ENCODE measurements at regions not wholly inside any gene's neighbourhood (a gene's known extent, or its start where the extent isn't known, plus 50 kb on each side); places are given as distances from the start of the nearest gene placed in this dataset.

DNA sequence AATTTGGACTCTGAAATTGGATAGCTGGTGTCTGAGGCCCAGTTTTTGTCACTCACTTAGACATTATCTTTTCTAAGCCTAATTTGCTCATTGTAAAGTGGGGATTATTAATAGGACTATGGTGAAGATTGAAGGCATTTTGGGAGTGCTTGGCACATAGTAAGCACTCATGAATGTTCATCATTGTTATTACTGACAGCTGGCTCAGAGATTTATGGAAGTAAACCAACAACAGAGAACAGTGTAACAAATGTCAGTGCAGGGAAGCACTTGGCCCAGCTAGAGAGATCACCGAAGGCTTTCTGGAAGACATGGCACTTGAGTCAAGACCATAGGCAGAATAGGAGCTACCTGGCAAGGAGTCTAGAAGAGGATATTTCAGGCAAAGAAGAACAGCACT, 92.3 kb downstream of the RFC3 start:
- Histone ChIP-seq H3K9me3 (ENCODE audit: control insufficient read depth, insufficient read depth, low read depth, low read length) (no peaks in the 10 kb centered on the region), H3K27ac (ENCODE audit: extremely low read depth, low read depth, low read length) (no peak overlapping the region), H3K36me3 (ENCODE audit: control insufficient read depth in 2 of 2, insufficient read depth in 1 of 2, low read length in 2 of 2) (no peaks in the 10 kb centered on the region), H3K4me3 (ENCODE audit: low read depth, low read length) (no peak overlapping the region), H3K4me1 (ENCODE audit: control insufficient read depth, insufficient read depth, low read length) (no peaks in the 10 kb centered on the region)
- TF ChIP-seq ZNF169 (tag by site-specific recombination; IDR thresholded peaks at IDR 0.05) (no peak), ZNF792 (tag by site-specific recombination; IDR thresholded peaks at IDR 0.05) (no peak), ZNF549 (tag by site-specific recombination; IDR thresholded peaks at IDR 0.05) (no peak), ZNF670 (tag by site-specific recombination; IDR thresholded peaks at IDR 0.05; ENCODE audit: low read depth) (no peak), ZNF600 (tag by site-specific recombination; IDR thresholded peaks at IDR 0.05) (no peak), ZNF223 (tag by site-specific recombination; IDR thresholded peaks at IDR 0.05) (no peak), ZNF658 (tag by site-specific recombination; IDR thresholded peaks at IDR 0.05) (no peak), ZNF146 (tag by site-specific recombination; IDR thresholded peaks at IDR 0.05) (no peak), ZNF394 (tag by site-specific recombination; IDR thresholded peaks at IDR 0.05; ENCODE audit: borderline replicate concordance) (no peak)
- TF ChIP-seq, protein P1, sequence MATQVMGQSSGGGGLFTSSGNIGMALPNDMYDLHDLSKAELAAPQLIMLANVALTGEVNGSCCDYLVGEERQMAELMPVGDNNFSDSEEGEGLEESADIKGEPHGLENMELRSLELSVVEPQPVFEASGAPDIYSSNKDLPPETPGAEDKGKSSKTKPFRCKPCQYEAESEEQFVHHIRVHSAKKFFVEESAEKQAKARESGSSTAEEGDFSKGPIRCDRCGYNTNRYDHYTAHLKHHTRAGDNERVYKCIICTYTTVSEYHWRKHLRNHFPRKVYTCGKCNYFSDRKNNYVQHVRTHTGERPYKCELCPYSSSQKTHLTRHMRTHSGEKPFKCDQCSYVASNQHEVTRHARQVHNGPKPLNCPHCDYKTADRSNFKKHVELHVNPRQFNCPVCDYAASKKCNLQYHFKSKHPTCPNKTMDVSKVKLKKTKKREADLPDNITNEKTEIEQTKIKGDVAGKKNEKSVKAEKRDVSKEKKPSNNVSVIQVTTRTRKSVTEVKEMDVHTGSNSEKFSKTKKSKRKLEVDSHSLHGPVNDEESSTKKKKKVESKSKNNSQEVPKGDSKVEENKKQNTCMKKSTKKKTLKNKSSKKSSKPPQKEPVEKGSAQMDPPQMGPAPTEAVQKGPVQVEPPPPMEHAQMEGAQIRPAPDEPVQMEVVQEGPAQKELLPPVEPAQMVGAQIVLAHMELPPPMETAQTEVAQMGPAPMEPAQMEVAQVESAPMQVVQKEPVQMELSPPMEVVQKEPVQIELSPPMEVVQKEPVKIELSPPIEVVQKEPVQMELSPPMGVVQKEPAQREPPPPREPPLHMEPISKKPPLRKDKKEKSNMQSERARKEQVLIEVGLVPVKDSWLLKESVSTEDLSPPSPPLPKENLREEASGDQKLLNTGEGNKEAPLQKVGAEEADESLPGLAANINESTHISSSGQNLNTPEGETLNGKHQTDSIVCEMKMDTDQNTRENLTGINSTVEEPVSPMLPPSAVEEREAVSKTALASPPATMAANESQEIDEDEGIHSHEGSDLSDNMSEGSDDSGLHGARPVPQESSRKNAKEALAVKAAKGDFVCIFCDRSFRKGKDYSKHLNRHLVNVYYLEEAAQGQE (tag by site-specific recombination; IDR thresholded peaks at IDR 0.05), result no peak
- TF ChIP-seq, protein P2, sequence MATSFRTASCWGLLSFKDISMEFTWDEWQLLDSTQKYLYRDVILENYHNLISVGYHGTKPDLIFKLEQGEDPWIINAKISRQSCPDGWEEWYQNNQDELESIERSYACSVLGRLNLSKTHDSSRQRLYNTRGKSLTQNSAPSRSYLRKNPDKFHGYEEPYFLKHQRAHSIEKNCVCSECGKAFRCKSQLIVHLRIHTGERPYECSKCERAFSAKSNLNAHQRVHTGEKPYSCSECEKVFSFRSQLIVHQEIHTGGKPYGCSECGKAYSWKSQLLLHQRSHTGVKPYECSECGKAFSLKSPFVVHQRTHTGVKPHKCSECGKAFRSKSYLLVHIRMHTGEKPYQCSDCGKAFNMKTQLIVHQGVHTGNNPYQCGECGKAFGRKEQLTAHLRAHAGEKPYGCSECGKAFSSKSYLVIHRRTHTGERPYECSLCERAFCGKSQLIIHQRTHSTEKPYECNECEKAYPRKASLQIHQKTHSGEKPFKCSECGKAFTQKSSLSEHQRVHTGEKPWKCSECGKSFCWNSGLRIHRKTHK (tag by site-specific recombination; IDR thresholded peaks at IDR 0.05), result no peak
- POLR2A ChIA-PET, result no interaction called here
- CTCF ChIA-PET, result interaction anchor here (0.6 to 1.2 kb wide), 2 partner anchors 9 to 866 kb away, joined by 3 read pairs; no protein-coding TSS in a partner anchor

DNA sequence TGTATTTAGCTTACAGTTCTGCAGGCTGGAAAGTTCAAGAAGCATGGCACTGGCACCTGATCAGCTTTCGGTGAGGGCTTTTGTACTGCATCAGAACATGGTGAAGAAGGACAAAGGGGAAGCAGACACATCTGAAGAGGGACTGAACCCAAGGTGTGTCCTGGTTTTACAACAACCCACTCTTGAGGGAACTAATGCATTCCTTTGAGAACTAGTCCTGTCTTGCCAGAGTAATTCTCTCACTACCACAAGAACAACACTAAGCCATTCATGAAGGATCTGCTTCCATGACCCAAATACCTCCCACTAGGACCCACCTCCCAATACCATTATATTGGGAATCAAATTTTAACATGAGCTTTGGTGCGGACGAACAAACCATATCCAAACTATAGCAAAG, 93.6 kb downstream of the RFC3 start:
- no peak overlapping the region for H3K27ac ChIP-seq (ENCODE audit: extremely low read depth, low read depth, low read length)
- H3K4me3 ChIP-seq (ENCODE audit: low read depth, low read length), result no peak overlapping the region
- H3K9me3 ChIP-seq (ENCODE audit: control insufficient read depth, insufficient read depth, low read depth, low read length), result no peaks in the 10 kb centered on the region
- H3K36me3 ChIP-seq (ENCODE audit: control insufficient read depth in 2 of 2, insufficient read depth in 1 of 2, low read length in 2 of 2), result no peaks in the 10 kb centered on the region
- no peaks in the 10 kb centered on the region for H3K4me1 ChIP-seq (ENCODE audit: control insufficient read depth, insufficient read depth, low read length)
- ChIA-PET CTCF (no interaction called here), POLR2A (no interaction called here)
- no peak for TF ChIP-seq HOXC10 (CRISPR knock-in tag; IDR thresholded peaks at IDR 0.05)
- TF ChIP-seq TRIM28 (IDR thresholded peaks at IDR 0.05; ENCODE audit: borderline replicate concordance, low read length), result no peak
- TF ChIP-seq ZFP3 (tag by site-specific recombination; IDR thresholded peaks at IDR 0.05; ENCODE audit: low read depth), result no peak
- no peak for TF ChIP-seq ZSCAN16 (tag by site-specific recombination; IDR thresholded peaks at IDR 0.05)
- TF ChIP-seq ZNF830 (tag by site-specific recombination; IDR thresholded peaks at IDR 0.05; ENCODE audit: low read depth), result no peak
- TF ChIP-seq BCL11B (tag by site-specific recombination; IDR thresholded peaks at IDR 0.05; ENCODE audit: low read depth), result no peak
- TF ChIP-seq, protein P3, sequence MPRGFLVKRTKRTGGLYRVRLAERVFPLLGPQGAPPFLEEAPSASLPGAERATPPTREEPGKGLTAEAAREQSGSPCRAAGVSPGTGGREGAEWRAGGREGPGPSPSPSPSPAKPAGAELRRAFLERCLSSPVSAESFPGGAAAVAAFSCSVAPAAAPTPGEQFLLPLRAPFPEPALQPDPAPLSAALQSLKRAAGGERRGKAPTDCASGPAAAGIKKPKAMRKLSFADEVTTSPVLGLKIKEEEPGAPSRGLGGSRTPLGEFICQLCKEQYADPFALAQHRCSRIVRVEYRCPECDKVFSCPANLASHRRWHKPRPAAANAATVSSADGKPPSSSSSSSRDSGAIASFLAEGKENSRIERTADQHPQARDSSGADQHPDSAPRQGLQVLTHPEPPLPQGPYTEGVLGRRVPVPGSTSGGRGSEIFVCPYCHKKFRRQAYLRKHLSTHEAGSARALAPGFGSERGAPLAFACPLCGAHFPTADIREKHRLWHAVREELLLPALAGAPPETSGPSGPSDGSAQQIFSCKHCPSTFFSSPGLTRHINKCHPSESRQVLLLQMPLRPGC (tag by site-specific recombination; IDR thresholded peaks at IDR 0.05), result no peak
- no peak for TF ChIP-seq ZNF600 (tag by site-specific recombination; IDR thresholded peaks at IDR 0.05)
- TF ChIP-seq ZNF2 (tag by site-specific recombination; IDR thresholded peaks at IDR 0.05), result no peak
- TF ChIP-seq ZNF664 (tag by site-specific recombination; IDR thresholded peaks at IDR 0.05), result no peak
- no peak for TF ChIP-seq ZNF48 (tag by site-specific recombination; IDR thresholded peaks at IDR 0.05)
- no peak for TF ChIP-seq ZNF404 (tag by site-specific recombination; IDR thresholded peaks at IDR 0.05)
- TF ChIP-seq ZNF19 (tag by site-specific recombination; IDR thresholded peaks at IDR 0.05; ENCODE audit: low read depth), result no peak
